Endothelial cell of umbilical vein (primary cell): ENCODE measurements at regions not wholly inside any gene's neighbourhood (a gene's known extent, or its start where the extent isn't known, plus 50 kb on each side); places are given as distances from the start of the nearest gene placed in this dataset.

Experiments used
- EZH2 ChIP-seq: IDR thresholded peaks from 2 replicates; pipeline ENCODE4 v1.6.1; 2012; ENCODE audit warnings: borderline replicate concordance, low read depth, mild to moderate bottlenecking, moderate library complexity, low read length, inconsistent platforms; ENCODE audit not compliant: severe bottlenecking
- FOS ChIP-seq: IDR thresholded peaks from 2 replicates; pipeline ENCODE4 v1.6.1; 2011; ENCODE audit warnings: mild to moderate bottlenecking, low read length, moderate library complexity, borderline replicate concordance; ENCODE audit not compliant: insufficient read depth
- POLR2AphosphoS5 ChIP-seq: IDR thresholded peaks from 2 replicates; pipeline ENCODE4 v1.6.1; 2012; ENCODE audit warnings: low read depth, mild to moderate bottlenecking, control low read depth, low read length, moderate library complexity; ENCODE audit not compliant: insufficient read depth
- TF ChIP-seq, protein P1 (sequence below), 2 donors: IDR thresholded peaks; 1 replicate in 1 of 2; 2 replicates in 1 of 2; pipeline ENCODE4 v1.5.1; 2011; ENCODE audit warnings: low read length in 2 of 2, mild to moderate bottlenecking in 2 of 2, moderate library complexity in 2 of 2, control low read depth in 1 of 2, inconsistent platforms in 1 of 2, low read depth in 1 of 2; ENCODE audit not compliant: insufficient read depth in 1 of 2; ENCODE audit errors: extremely low read depth in 1 of 2

DNA sequence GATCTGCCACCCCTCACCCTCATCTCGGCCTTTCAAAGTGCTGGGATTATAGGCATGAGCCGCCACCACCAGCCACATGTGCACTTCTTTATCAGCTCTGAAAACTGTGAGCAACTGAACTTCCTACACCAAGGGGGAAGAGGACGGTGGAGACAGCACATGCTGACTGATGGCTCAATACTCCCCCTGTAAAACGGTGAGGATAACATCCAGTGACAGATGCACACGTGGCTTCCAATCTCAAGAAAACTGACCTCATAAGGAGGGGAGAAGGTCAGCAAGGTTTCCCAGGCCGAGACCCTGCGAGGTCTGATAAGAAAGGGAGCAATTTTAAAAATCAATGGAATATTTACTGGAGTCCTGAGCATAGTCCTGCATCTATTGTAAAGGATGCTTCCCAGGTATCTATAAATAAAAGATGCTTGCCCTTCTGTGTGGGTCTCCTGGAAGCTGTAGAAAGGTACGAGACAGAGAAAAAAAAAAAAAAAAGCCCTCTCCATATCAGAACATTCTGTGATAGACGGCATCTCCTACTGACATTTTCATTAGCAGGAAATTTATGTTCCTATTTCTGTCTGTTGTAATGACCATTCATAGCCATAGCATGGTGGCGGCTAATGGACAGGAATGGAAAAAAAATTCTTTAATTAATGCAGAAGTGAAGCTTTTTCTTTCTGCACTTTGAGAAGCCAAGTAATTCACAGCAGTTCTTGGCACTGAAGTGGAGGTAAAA lies 385.1 kb downstream of the ZNF536 start:
- TF ChIP-seq, protein P1, sequence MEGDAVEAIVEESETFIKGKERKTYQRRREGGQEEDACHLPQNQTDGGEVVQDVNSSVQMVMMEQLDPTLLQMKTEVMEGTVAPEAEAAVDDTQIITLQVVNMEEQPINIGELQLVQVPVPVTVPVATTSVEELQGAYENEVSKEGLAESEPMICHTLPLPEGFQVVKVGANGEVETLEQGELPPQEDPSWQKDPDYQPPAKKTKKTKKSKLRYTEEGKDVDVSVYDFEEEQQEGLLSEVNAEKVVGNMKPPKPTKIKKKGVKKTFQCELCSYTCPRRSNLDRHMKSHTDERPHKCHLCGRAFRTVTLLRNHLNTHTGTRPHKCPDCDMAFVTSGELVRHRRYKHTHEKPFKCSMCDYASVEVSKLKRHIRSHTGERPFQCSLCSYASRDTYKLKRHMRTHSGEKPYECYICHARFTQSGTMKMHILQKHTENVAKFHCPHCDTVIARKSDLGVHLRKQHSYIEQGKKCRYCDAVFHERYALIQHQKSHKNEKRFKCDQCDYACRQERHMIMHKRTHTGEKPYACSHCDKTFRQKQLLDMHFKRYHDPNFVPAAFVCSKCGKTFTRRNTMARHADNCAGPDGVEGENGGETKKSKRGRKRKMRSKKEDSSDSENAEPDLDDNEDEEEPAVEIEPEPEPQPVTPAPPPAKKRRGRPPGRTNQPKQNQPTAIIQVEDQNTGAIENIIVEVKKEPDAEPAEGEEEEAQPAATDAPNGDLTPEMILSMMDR (IDR thresholded peaks at IDR 0.05; ENCODE audit: extremely low read depth in 1 of 2, insufficient read depth in 1 of 2, low read depth in 1 of 2, low read length in 2 of 2): no peak
- TF ChIP-seq FOS (no peak), EZH2 (no peak), POLR2AphosphoS5 (no peak)
